ENCODE measurements at regions not wholly inside any gene's neighbourhood (a gene's known extent, or its start where the extent isn't known, plus 50 kb on each side); places are given as distances from the start of the nearest gene placed in this dataset.

GRCh38 chr13:22447132-22447886 is 733.5 kb upstream of the SGCG start:
- TF ChIP-seq POLR2A (IDR thresholded peaks at IDR 0.05) (no peak), CTCF (IDR thresholded peaks at IDR 0.05) (no peak)
